Hematopoietic multipotent progenitor cell treated with erythropoietin and hydrocortisone succinate and interleukin-3 and kit ligand, for 6 days (in vitro differentiated cells): ENCODE measurements at regions not wholly inside any gene's neighbourhood (a gene's known extent, or its start where the extent isn't known, plus 50 kb on each side); places are given as distances from the start of the nearest gene placed in this dataset.

Source experiments
- DNase-seq: peaks from one replicate; pipeline ENCODE4 v3.0.0-alpha.2; 2015

GRCh38 chr20:50412069-50412468 is 98.1 kb upstream of the PTPN1 start:
- no peak for DNase-seq

DNA sequence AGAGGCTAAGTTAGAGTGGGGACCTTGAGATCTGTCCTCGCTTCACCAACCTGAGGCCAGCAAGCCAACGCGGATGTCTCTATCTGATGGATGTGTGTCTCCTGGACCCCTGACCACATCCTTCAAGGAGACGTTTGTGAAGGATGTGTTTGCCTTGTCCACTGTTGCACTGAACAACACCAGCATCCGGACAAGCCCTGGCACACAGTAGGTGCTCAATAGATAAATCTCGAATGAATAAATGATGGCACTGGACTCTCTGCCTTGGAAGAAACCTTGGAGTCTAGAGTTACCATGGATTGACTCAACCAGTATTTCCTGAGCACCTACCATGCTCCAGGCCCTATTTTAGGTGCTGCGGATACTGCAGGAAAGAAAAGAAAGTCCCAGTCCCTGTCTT is 97.7 kb upstream of the PTPN1 start:
- no peak for DNase-seq

GRCh38 chr20:50413088-50413500 is 97.1 kb upstream of the PTPN1 start:
- no peak for DNase-seq

GRCh38 chr20:50415021-50415515 is 95.1 kb upstream of the PTPN1 start:
- DNase-seq, result no peak

DNA sequence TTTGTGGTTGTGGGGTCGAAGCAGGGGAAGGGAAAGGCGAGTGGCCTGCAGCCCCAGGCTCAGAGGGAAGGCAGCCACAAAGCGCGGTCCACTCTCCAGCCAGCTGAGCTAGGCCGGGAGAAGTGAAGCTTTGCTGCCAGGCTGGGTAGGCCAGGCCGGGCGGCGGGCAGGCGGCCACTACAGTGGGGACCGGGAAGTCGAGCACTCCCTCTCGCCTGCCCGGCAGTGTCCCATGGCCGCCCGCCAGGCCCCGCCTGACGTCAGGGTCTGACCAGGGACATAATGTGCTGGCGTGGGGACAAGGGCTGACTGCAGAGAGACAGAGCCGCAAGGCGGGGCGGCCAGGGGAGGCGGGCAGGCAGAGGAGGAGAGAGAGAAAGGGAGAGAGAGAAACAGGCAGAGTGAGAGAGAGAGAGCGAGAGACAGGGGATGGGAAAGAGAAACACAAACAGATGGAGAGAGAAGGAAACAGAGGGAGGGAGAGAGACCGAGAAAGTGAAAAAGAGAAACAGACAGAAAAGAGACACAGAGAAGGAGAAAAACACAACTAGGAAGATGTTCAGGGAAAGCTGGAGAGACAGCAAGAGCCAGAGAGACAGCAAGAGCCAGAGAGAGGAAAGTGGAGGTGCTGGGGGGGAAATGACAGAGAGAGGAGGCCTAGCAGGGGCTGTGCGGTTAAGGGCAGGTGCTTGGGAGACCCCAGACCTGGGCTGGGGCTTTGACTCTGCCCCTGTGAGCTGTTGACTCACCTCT is 94.5 kb upstream of the PTPN1 start:
- DNase-seq, result no peak

DNA sequence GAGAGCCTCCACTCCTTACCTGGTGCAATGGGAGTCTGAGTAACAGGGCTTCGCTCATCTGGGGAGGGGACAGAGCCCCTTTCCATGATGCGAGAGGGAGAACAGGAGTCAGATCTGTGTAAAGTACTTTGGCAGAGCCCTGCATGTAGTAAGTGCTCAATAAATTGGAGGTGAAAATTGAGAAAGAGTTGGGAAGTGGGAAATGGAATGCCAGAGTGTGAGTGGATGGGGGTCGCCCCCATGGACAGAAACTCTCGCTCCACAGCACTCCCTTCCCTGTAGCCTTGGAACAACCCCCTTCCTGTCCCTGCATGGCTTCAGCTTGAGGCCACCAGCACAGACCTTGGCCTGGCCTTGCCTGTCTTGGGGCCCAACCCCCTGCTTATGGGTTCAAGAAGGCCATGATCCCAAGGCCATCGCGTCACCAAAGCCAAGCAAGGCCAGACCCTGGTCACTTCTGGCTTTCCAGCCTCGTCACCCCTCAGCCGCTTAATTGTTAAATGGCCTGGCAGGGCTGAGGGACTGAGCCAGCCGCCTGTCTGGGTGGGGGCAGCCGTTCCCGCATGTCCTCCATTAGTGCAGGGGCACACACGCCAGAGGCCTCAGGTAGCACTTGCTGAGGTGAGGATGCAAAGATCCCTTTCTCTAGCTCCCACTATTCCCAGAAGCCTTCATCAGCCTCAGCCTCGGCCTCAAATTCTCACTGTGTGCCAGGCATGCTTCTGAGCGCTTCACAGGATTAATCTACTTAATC is 93.7 kb upstream of the PTPN1 start:
- no peak for DNase-seq

- no peak for DNase-seq
Observed at GRCh38 chr20:50417023-50417329, 93.2 kb upstream of the PTPN1 start.

GRCh38 chr20:50417484-50418235 is 92.5 kb upstream of the PTPN1 start:
- DNase-seq, result no peak

DNA sequence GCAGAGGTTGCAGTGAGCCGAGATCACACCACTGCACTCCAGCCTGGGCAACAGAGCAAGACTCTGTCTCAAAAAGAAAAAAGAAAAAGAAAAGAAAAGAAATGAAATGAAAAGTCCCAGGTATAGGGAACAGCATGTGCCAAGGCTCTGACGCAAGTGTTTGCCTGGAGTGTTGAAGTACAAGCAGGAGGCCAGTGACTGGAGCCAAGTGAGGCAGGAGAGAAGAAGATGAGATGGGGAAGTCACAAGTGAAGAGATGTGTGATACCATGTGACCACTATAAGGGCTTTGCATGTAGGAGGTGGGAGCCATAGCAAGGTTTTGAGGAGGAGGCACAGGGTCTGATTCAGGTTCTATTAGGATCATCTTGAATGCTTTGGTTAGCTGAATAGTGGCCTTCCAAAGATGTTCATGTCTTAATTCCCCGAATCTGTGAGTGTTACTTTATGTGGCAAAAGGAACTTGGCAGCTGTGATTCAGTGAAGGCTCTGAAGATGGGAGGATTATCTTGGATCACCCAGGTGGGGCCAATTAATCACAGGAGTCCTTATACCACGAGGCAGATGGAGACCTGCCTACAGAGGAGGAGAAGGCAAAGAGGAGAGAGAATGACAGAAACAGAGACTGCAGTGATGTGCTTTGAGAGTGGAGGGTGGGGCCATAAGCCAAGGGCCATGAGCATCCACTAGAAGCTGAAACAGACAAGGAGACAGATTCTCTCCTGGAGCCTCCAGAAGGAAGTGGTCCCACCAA is 91.1 kb upstream of the PTPN1 start:
- no peak for DNase-seq

DNA sequence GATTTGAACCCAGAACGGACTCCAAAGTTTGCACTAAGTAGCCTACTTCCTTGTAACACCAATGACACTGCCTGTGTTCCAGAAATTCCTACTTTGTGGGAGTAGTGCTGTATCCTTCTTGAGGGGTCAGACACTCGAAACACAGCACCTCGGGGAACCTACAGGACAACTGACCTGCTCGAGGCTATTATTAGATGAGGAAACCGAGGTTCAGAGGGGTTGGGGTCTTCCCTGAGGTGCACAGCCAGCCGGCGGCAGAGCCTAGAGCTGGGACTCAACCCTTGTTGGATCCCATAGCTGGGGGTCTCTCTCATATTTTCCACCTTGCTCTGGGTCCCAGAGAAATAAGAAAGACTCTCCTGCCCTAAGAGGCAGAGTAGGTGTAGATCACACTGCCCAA is 89.8 kb upstream of the PTPN1 start:
- DNase-seq, result no peak

DNA sequence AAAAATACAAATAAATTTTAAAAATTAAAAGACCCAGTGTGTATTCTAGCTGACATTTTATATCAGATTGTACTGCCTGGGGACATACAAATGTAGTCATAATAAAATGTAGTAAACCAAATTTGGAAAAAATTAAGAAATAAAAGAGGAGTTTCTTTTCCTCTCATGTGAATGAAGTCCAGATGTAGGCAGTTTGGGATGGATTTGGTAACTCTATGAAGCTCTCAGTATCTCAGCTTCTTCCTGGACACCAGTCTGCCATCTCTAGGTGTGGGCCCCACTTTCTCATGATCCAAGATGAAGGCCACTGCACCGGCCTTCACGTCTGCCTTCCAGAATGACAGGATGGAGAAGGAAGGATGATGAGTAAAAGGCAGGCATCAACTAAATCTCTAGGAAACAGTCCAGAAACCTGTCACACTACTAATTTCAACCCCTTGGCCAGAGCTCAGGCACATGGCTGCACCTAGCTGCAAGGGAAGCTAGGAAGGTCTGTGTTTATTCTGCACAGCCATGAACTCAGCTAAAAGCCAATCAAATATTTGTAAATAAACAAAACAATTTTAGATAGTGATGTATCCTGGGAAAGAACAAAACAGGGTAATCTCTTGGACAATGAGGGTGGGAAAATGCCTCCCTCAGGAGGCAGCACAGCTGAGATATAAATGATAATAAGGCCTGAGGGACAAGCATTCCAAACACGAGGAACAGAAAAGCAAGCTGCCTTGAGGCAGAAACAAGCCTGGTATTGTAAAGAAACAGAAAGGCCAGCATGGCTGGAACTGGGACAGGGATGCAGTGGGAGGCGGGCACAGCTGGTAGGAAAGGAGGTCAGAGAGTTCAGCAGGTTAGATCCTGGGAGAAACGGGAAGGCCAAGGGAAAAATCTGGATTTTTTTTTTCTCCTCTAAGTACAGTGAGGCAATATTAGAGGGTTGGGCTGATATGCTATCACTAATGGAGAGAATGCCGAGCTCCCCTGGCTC is 88.5 kb upstream of the PTPN1 start:
- no peak for DNase-seq

- no peak for DNase-seq
Observed at GRCh38 chr20:50423758-50424157, 86.4 kb upstream of the PTPN1 start.

DNA sequence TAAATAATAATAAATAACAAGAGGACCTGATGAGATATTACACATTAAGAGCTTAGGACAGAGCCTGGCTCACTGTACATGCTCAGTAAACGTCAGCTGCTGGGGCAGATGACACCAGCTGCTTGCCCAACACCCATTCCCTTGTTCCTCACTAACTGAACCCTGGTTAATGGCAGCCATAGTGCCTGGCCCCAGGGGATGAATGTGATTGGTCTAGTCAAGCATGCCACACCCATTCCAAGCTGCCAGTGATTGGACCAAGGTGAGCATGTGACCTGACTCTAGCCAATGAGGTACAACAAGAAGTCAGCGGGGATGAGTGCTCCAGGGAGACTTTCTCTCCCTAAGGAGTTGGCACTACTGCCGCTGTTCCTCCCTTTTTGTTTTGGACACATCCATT is 85.1 kb upstream of the PTPN1 start:
- peak; percentile 27 for DNase-seq

- no peak for DNase-seq
Observed at GRCh38 chr20:50426866-50427718, 83.1 kb upstream of the PTPN1 start.

DNA sequence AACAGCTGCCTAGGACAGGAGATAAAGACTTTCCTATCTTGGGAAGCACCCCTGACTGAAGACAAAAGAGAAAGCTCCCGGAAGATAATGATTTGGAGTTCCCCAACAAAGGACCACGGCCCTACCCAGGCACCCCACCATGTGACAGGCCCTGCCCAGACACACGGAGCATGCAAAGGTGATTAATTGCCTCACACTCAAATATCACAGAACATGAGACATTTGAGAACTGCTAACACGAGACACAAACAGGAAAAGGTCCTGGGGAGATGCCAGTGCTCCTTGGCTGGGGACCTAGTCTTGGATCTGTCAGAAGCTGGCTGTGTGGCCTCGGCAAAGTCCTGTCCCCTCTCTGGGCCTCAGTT is 82.5 kb upstream of the PTPN1 start:
- DNase-seq, result no peak

GRCh38 chr20:50428097-50428828 is 81.9 kb upstream of the PTPN1 start:
- no peak for DNase-seq

DNA sequence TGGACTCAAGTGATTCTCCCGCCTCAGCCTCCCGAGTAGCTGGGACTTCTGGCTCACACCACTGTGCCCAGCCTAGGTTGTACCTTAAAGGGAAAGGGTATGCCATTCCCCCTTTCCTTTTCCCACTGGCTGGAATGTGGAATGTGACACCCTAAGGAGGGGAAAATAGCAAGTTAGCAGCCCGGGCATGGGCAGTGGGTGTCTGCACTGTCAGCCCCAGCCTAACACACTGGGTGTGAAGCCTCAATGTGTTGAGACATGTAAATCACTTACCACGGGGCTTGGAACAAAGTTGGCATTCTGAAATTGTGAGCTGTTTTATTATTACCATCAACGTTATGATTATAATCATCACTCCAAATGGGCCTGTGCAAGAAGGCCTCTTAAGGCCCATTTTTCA is 80.8 kb upstream of the PTPN1 start:
- no peak for DNase-seq

GRCh38 chr20:50431066-50431450 is 79.1 kb upstream of the PTPN1 start:
- no peak for DNase-seq

DNA sequence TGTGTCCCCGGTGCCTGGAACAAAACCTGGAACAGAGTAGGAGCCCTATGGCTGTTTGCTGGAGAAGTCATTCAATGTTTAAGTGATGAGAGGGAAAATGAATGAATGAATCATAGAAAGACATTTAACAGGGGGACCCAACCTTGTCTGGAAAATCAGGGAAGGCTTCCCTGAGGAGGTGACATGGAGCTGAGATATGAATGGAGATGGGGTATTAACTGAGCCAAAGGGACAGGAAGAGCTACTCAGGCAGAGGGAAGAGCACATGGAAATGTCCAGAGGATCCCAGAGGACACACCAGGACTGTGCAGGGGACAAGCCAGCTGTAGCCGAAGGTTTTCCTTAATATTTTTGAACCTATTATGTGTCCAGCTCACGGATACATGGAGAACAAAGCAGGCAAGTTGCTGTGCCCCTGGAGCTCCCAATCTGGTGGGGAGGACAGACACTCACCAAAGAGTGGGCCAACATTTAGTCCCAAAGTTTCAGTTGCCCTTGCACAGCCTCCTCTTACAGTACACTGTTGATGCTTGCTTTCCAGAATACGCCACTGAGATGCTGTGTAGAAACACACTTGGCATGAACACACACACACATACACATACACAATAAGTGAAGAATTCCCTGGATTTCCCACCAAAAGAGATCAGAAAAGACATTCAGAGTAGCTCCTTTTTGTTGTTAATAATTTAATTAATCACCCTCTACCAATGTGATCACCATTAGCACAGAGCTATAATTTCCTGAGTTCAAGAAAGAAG is 77.0 kb upstream of the PTPN1 start:
- no peak for DNase-seq

DNA sequence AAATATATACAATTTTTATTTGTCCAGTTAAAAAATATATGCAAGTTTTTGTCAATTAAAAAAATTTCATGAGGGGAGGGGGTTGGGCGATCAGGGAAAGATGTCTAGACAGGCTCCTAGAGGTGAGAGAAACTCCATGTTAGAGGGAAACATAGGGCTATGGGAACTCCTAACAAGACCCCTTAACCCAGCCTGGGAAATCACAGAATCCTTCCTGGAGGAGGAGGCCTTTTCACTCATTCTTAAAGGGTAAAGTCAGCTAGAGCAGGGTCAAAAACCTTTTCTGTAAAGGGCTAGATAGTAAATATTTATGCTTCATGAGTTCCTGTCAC is 75.9 kb upstream of the PTPN1 start:
- DNase-seq, result no peak
